ENCODE measurements at regions not wholly inside any gene's neighbourhood (a gene's known extent, or its start where the extent isn't known, plus 50 kb on each side); places are given as distances from the start of the nearest gene placed in this dataset.

DNA sequence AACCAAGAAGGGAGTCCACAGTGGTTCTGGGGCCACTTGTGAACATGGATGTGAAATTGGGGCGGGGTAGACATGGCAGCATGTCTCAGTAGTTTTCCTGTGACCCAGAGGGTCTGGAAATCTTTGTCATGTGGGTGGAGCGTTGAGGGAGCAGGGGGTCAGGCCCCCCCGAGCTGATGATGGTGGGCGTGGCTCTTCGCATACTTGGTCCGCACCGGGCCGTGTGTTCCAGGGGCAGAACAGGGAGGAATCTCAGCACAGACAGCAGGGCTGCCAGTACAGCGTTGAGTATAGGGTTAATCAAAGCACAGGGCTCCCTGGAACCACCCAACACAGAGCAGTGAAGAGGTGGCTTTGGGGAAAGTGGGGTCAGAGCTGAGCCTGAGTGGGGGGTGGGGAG lies 267.5 kb downstream of the SEC14L1 start:
- no peak for DNase-seq
- no peaks in the 10 kb centered on the region for H3K27me3 ChIP-seq (ENCODE audit: insufficient read depth, low read depth)
- H3F3A ChIP-seq (ENCODE audit: insufficient read depth, low read depth): peaks cover 9% of the 10 kb centered on the region; the same call in 1 of the 2 replicates
- BruUV-seq (replicated peaks): no TSS peak
- ChIA-PET CTCF (no interaction called here), POLR2A (ENCODE audit: unreplicated experiment) (no interaction called here)
- H3K9me2 ChIP-seq (ENCODE audit: insufficient read depth): no peaks in the 10 kb centered on the region
- no peaks in the 10 kb centered on the region for H3K9me3 ChIP-seq (ENCODE audit: insufficient read depth, low read depth)
- H3K4me1 ChIP-seq (replicated peaks; ENCODE audit: insufficient read depth): no peaks in the 10 kb centered on the region
- intact Hi-C loops (cut with micrococcal nuclease; ENCODE audit: unreplicated experiment): no loop called here
- peaks cover 2% of the 10 kb centered on the region; the same call in 1 of the 2 replicates for H3K79me2 ChIP-seq (ENCODE audit: low read depth)
- H3K36me3 ChIP-seq (ENCODE audit: low read depth): no peaks in the 10 kb centered on the region
- H3K27ac ChIP-seq: no peak overlapping the region
- TF ChIP-seq CTCF (conservative IDR thresholded peaks at IDR 0.05): no peak
- H4K20me1 ChIP-seq (ENCODE audit: insufficient read depth): peaks cover 4% of the 10 kb centered on the region; the same call in 1 of the 2 replicates
- H3K4me3 ChIP-seq: no peak overlapping the region
- no peak overlapping the region for H3K4me2 ChIP-seq
- no peak overlapping the region for H2AFZ ChIP-seq

- H3K79me2 ChIP-seq (ENCODE audit: low read depth): peaks cover 4% of the 10 kb centered on the region; the same call in 1 of the 2 replicates
- ChIA-PET POLR2A (ENCODE audit: unreplicated experiment) (interaction anchor here (0.6 kb wide), 1 partner anchor 1035 kb away, joined by 9 read pairs; no protein-coding TSS in a partner anchor), CTCF (no interaction called here)
- no peak overlapping the region for H3K4me3 ChIP-seq
- H2AFZ ChIP-seq: no peak overlapping the region
- peaks cover 5% of the 10 kb centered on the region; the same call in 1 of the 2 replicates for H3F3A ChIP-seq (ENCODE audit: insufficient read depth, low read depth)
- peaks cover 4% of the 10 kb centered on the region; the same call in 1 of the 2 replicates for H4K20me1 ChIP-seq (ENCODE audit: insufficient read depth)
- TF ChIP-seq EZH2 (IDR thresholded peaks at IDR 0.05; ENCODE audit: low read depth): no peak
- TF ChIP-seq CTCF (conservative IDR thresholded peaks at IDR 0.05): no peak
- H3K9me2 ChIP-seq (ENCODE audit: insufficient read depth): no peaks in the 10 kb centered on the region
- no peaks in the 10 kb centered on the region for H3K4me1 ChIP-seq (replicated peaks; ENCODE audit: insufficient read depth)
- H3K4me2 ChIP-seq: no peak overlapping the region
- no peak for DNase-seq
- no TSS peak for BruUV-seq (replicated peaks)
- H3K27ac ChIP-seq: no peak overlapping the region
- H3K27me3 ChIP-seq (ENCODE audit: insufficient read depth, low read depth): no peaks in the 10 kb centered on the region
- no peaks in the 10 kb centered on the region for H3K36me3 ChIP-seq (ENCODE audit: low read depth)
- intact Hi-C loops (cut with micrococcal nuclease; ENCODE audit: unreplicated experiment): no loop called here
- H3K9me3 ChIP-seq (ENCODE audit: insufficient read depth, low read depth): no peaks in the 10 kb centered on the region
Observed at GRCh38 chr17:77409282-77410161, 268.8 kb downstream of the SEC14L1 start.

GRCh38 chr17:77410470-77410869 lies 269.7 kb downstream of the SEC14L1 start:
- DNase-seq: no peak
- Histone ChIP-seq H3F3A (ENCODE audit: insufficient read depth, low read depth) (no peaks in the 10 kb centered on the region), H3K79me2 (ENCODE audit: low read depth) (peaks cover 4% of the 10 kb centered on the region; the same call in 1 of the 2 replicates), H3K36me3 (ENCODE audit: low read depth) (no peaks in the 10 kb centered on the region), H4K20me1 (ENCODE audit: insufficient read depth) (peaks cover 4% of the 10 kb centered on the region; the same call in 1 of the 2 replicates), H3K27me3 (ENCODE audit: insufficient read depth, low read depth) (no peaks in the 10 kb centered on the region), H3K4me1 (replicated peaks; ENCODE audit: insufficient read depth) (no peaks in the 10 kb centered on the region), H2AFZ (no peak overlapping the region), H3K4me3 (no peak overlapping the region), H3K27ac (no peak overlapping the region), H3K9me2 (ENCODE audit: insufficient read depth) (no peaks in the 10 kb centered on the region), H3K4me2 (no peak overlapping the region), H3K9me3 (ENCODE audit: insufficient read depth, low read depth) (no peaks in the 10 kb centered on the region)
- no TSS peak for BruUV-seq (replicated peaks)
- ChIA-PET POLR2A (ENCODE audit: unreplicated experiment) (interaction anchor here (0.6 kb wide), 2 partner anchors 67 to 678 kb away, joined by 4 to 8 read pairs; no protein-coding TSS in a partner anchor), CTCF (no interaction called here)
- intact Hi-C loops (cut with micrococcal nuclease; ENCODE audit: unreplicated experiment): no loop called here
- TF ChIP-seq CTCF (conservative IDR thresholded peaks at IDR 0.05): no peak
- TF ChIP-seq EZH2 (IDR thresholded peaks at IDR 0.05; ENCODE audit: low read depth): no peak
